Endothelial cell (in vitro differentiated cells): ENCODE measurements at regions not wholly inside any gene's neighbourhood (a gene's known extent, or its start where the extent isn't known, plus 50 kb on each side); places are given as distances from the start of the nearest gene placed in this dataset.
A peak's percentile ranks its signal among the peaks of the same experiment; 100 is the strongest.

ENCODE experiments used
- DNase-seq: peaks from one replicate; pipeline ENCODE4 v3.0.0; 2021; ENCODE audit warnings: low spot score
- H3K27ac Mint-ChIP-seq: one replicate; pipeline ENCODE4 v1.8.0; 2021; ENCODE audit warnings: mixed read lengths, inconsistent platforms; ENCODE audit not compliant: unreplicated experiment
- H3K27me3 Mint-ChIP-seq: one replicate; pipeline ENCODE4 v1.8.0; 2021; ENCODE audit warnings: mild to moderate bottlenecking, moderate library complexity, mixed read lengths, inconsistent platforms; ENCODE audit not compliant: unreplicated experiment
- H3K36me3 Mint-ChIP-seq: one replicate; pipeline ENCODE4 v1.8.0; 2021; ENCODE audit warnings: mild to moderate bottlenecking, low read depth, mixed read lengths, inconsistent platforms; ENCODE audit not compliant: unreplicated experiment
- H3K4me1 Mint-ChIP-seq: one replicate; pipeline ENCODE4 v1.8.0; 2021; ENCODE audit warnings: mild to moderate bottlenecking, mixed read lengths, inconsistent platforms; ENCODE audit not compliant: unreplicated experiment
- H3K4me3 Mint-ChIP-seq: one replicate; pipeline ENCODE4 v1.8.0; 2021; ENCODE audit warnings: mild to moderate bottlenecking, mixed read lengths, inconsistent platforms; ENCODE audit not compliant: unreplicated experiment
- H3K9me3 Mint-ChIP-seq: one replicate; pipeline ENCODE4 v1.8.0; 2021; ENCODE audit warnings: mixed read lengths, inconsistent platforms; ENCODE audit not compliant: unreplicated experiment
- TF ChIP-seq, protein P1 (sequence below): fragments of 200-600 bp; sonication (generic); IDR thresholded peaks from one replicate; pipeline ENCODE4 v1.5.0; 2021; ENCODE audit warnings: antibody characterized with exemption; ENCODE audit not compliant: unreplicated experiment

GRCh38 chr1:232183266-232183800 is 446.6 kb downstream of the SIPA1L2 start:
- Mint-ChIP-seq H3K4me3 (no peak overlapping the region), H3K4me1 (peaks cover 15% of the 10 kb centered on the region)
- TF ChIP-seq, protein P1, sequence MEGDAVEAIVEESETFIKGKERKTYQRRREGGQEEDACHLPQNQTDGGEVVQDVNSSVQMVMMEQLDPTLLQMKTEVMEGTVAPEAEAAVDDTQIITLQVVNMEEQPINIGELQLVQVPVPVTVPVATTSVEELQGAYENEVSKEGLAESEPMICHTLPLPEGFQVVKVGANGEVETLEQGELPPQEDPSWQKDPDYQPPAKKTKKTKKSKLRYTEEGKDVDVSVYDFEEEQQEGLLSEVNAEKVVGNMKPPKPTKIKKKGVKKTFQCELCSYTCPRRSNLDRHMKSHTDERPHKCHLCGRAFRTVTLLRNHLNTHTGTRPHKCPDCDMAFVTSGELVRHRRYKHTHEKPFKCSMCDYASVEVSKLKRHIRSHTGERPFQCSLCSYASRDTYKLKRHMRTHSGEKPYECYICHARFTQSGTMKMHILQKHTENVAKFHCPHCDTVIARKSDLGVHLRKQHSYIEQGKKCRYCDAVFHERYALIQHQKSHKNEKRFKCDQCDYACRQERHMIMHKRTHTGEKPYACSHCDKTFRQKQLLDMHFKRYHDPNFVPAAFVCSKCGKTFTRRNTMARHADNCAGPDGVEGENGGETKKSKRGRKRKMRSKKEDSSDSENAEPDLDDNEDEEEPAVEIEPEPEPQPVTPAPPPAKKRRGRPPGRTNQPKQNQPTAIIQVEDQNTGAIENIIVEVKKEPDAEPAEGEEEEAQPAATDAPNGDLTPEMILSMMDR: no peak

GRCh38 chr1:232182236-232182635 is 447.7 kb downstream of the SIPA1L2 start:
- H3K9me3 Mint-ChIP-seq: no peaks in the 10 kb centered on the region
- no peak overlapping the region for H3K4me3 Mint-ChIP-seq
- DNase-seq: no peak
- TF ChIP-seq, protein P1: no peak
- no peak overlapping the region for H3K27ac Mint-ChIP-seq
- H3K36me3 Mint-ChIP-seq: peaks cover 3% of the 10 kb centered on the region
- peaks cover 15% of the 10 kb centered on the region for H3K4me1 Mint-ChIP-seq
- H3K27me3 Mint-ChIP-seq: peaks cover 1% of the 10 kb centered on the region

More at GRCh38 chr1:232183266-232183800, 446.6 kb downstream of the SIPA1L2 start:
- peaks cover 1% of the 10 kb centered on the region for H3K27me3 Mint-ChIP-seq
- no peaks in the 10 kb centered on the region for H3K9me3 Mint-ChIP-seq
- DNase-seq: no peak
- H3K27ac Mint-ChIP-seq: no peak overlapping the region
- H3K36me3 Mint-ChIP-seq: peaks cover 3% of the 10 kb centered on the region

GRCh38 chr1:232180779-232181136 is 449.2 kb downstream of the SIPA1L2 start:
- no peaks in the 10 kb centered on the region for H3K9me3 Mint-ChIP-seq
- H3K27ac Mint-ChIP-seq: no peak overlapping the region
- TF ChIP-seq, protein P1: no peak
- no peak for DNase-seq
- peaks cover 15% of the 10 kb centered on the region for H3K4me1 Mint-ChIP-seq
- peak overlapping the region; percentile 24 for H3K4me3 Mint-ChIP-seq
- H3K27me3 Mint-ChIP-seq: peaks cover 4% of the 10 kb centered on the region
- peaks cover 3% of the 10 kb centered on the region for H3K36me3 Mint-ChIP-seq

DNA sequence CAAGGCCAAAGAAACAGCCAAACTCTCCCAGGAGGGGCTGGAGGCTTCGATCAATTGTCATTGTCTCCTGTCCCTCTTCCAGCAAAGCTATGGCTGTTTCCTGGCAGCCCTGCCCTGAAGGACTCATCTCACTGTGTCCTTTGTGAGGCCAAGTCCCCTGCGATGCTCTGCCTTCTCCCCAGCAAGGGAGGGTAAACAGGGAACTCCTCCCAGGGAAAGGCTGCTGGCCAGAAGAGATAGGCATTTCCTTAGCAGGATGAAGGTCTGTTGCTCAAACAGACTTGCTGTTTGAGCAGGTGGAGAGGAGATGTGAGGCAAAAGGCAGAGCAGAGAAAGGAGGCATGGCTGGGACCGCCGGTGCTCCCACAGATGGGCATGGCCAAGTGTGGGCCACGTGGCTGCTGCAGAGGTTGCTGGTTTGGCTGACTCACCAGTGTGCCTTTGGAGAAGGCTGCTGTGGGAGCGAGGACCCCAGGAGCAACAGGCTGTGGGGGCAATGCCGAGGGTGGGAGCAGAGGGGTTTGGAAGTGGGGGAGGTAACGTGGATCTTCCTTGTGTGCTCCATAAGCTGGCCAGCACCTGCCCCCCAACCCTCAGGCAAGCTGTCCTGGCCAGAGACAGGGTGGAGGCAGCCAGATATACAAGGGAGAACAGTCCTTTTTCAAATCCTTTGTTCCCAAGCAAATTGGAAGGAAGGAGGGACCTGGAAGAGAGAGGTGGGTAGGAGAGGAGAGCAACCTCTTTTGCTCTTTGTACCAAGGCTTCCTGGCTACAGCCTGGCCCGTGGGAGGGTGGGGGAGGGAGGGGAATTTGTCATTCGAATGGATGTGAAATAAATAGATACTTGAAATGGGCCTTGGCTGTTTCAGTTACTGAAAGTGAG is 449.8 kb downstream of the SIPA1L2 start:
- H3K27ac Mint-ChIP-seq: no peak overlapping the region
- no peaks in the 10 kb centered on the region for H3K9me3 Mint-ChIP-seq
- H3K4me1 Mint-ChIP-seq: peaks cover 15% of the 10 kb centered on the region
- TF ChIP-seq, protein P1: no peak
- peaks cover 4% of the 10 kb centered on the region for H3K27me3 Mint-ChIP-seq
- H3K4me3 Mint-ChIP-seq: peak overlapping the region; percentile 24
- peaks cover 3% of the 10 kb centered on the region for H3K36me3 Mint-ChIP-seq
- no peak for DNase-seq

GRCh38 chr1:232178191-232178590 is 451.7 kb downstream of the SIPA1L2 start:
- TF ChIP-seq, protein P1: no peak
- Mint-ChIP-seq H3K4me3 (no peak overlapping the region), H3K27me3 (peaks cover 4% of the 10 kb centered on the region), H3K36me3 (peaks cover 3% of the 10 kb centered on the region), H3K9me3 (no peaks in the 10 kb centered on the region), H3K4me1 (peaks cover 22% of the 10 kb centered on the region), H3K27ac (no peak overlapping the region)
- no peak for DNase-seq
